ENCODE measurements at regions not wholly inside any gene's neighbourhood (a gene's known extent, or its start where the extent isn't known, plus 50 kb on each side); places are given as distances from the start of the nearest gene placed in this dataset.

GRCh38 chr16:54707813-54708212, 222.9 kb upstream of the IRX5 start:
- TF ChIP-seq CTCF (IDR thresholded peaks at IDR 0.05) (no peak), ZFX (IDR thresholded peaks at IDR 0.05; ENCODE audit: borderline replicate concordance) (no peak)
